Inflammatory macrophage treated with lipopolysaccharide for 4 hours (primary cell): ENCODE measurements at regions not wholly inside any gene's neighbourhood (a gene's known extent, or its start where the extent isn't known, plus 50 kb on each side); places are given as distances from the start of the nearest gene placed in this dataset.

ENCODE experiments used
- DNase-seq: peaks from one replicate; pipeline ENCODE4 v3.0.0-alpha.2; 2020

DNA sequence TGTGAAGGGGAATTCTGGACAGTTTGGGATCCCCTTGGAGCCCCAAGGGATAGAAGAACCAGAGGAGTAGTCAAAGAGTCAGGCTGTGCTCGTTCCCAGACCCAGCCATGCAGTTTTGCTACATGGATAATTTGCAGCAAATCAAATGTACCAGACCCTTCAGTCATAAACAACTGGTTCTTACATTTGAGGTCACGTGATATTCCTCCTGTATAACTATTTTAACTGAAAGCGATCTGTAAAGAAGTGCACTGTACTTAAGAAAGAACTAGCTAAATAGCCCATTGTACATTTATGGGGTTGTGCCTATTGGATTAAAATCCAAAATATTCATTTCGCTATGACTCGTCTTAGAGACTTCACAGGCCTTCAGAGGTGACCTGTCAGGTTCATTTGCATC is 550.2 kb upstream of the TENM3 start:
- no peak for DNase-seq

DNA sequence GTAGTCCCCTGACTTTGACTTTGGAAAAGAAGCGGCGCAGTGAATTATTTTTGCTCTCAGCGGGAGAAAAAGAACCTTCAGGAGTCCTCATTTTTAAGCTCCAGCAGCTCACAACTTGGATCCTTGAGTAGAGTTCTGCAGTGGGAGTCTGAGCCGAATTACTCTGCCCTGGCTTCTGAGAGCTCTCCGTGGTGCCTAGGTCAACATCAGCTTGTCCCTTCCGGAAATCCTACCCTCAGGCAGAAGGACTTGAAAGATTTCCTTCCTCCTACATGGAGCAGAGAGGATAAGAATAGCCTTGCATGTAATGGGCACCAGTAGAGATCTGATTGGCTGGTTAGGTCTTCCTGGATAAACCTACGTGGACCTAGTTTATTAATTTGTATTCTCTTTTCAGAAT is 549.7 kb upstream of the TENM3 start:
- no peak for DNase-seq

DNA sequence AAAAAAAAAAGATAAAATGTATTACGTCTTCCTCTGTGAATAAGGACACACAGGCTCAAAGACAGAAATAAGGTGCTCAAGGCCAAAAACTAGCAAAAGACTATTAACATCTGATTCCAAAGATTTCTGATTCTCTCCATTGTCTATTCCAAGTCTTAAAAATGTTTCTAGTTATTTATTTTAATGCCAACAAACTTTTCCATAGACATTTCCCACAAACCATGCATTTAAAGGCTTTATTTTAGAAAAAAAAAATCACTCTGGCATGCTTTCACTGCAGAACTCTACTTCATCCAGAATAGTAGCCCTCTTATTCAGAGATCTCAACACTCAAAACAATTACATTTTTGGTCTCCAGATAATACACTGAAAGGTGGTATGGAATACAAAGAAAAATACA is 545.0 kb upstream of the TENM3 start:
- no peak for DNase-seq

DNA sequence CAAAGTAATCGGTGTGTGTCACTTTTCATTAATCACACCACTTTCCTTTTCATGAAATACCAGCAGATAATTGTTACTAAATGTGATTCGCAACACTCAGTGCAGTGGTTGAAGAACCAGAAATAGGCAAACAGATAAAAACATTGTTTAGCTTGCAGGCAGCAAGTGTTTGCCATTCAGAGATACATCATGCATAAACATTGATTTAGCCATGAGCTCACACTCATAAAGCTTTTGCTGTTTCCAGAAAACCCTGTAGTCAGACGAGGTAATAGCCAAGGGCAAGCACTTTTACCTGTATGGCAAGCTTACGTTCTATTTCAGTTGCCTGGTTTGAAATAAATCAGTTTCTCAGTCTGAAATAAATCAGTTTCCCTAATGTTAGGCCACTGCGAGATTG is 542.0 kb upstream of the TENM3 start:
- DNase-seq = no peak

DNA sequence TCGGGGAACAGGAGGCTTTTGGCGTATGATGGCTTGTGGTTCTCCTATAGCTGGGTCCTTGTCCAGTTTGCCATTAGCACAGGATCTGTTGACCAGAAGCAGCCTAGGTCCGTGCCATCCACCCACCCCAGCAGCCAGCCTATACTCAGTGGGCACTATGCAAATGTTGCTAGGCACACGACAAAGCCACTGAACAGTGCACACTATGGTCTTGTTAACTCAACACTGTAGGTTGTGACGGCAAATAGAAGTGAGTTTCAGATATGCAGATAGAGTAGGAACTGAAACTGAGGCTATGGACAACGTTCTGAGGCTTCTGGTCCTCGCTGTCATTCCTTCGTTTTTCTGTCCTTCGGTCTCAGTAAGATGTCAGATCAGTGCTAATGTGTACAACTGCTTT is 541.3 kb upstream of the TENM3 start:
- no peak for DNase-seq

DNA sequence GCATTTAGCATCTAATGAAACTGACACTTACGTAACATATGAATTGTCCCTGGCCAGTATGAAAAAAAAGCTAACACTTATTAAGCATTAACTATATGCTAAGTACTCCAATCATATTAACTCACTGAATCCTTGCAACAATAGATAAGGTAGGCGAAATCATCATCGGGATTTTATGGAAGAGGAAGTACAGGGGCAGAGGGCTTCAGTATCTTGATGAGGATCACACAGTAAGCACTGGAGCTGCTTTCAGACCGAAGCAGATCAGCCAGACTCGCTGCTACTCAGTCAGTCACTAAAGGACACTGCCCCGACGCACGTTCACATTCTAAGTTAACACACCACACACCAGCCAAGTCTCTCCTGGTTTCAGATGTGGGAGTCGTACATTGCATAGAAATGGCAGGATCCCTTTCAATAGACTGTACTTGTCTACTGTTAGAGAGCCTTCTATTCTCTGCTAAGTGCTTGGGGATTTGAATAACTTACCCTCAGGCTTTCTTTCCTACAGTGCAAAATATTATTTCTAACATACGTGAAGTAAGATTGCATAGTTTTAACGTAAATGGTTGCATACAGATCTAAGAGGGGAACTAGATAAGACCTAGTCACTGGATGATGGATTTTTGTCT is 540.2 kb upstream of the TENM3 start:
- DNase-seq = no peak

DNA sequence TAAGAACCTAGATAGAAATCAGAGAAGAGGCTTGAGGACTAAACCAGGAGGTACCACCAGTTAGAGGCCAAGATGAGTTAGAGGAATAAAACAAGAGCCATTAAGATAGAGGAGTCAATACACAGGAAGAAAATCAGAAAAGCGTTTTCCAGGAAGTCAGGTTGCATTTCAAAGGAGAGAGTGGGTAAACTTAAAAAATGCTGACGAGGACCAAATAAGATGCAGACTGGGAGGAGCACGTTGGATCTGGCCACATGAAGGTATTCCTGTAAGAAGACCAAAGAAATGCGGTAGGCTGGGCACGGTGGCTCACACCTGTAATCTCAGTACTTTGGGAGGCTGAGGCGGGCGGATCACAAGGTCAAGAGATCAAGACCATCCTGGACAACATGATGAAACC is 533.1 kb upstream of the TENM3 start:
- no peak for DNase-seq

DNA sequence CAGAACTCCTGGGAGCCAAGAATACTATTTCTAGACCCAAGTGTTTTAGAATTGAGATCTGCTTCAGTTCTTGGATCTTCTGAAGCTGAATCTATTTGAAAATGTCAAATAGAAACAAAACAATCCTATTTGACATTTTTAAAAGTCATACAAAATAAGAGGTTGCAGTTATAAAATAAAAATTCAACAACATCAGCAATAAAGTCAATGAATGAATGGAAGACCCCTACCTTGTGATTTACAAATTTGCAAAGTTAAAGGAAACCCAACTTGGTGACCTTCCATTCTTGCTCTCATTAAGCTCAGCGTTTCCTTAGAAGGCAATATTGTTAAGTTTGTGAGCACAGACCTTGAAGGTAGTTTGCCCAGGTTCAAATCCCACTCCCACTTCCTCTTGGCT is 531.8 kb upstream of the TENM3 start:
- DNase-seq = no peak

DNA sequence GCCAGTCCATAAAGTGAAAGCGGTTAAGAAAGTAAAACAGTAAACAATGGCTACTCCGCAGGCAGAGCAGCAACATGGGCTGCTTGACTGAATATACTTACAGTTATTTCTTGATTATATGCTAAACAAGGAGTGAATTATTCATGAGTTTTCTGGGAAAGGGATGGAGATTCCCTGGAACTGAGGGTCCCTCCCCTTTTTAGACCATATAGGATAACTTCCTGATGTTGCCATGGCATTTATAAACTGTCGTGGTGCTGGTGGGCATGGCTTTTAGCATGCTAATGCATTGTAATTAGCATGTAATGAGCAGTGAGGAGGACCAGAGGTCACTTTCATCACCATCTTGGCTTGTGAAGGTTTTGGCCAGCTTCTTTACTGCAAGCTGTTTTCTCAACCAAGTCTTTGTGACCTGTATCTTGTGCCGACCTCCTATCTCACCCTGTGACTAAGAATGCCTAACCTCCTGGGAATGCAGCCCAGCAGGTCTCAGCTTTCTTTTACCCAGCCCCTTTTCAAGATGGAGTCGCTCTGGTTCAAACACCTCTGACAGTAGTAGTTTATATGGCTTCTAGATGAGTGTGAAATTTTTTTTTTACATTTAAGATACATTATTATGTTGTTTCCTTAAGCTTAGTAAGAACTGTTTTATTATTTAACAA is 514.8 kb upstream of the TENM3 start:
- no peak for DNase-seq

DNA sequence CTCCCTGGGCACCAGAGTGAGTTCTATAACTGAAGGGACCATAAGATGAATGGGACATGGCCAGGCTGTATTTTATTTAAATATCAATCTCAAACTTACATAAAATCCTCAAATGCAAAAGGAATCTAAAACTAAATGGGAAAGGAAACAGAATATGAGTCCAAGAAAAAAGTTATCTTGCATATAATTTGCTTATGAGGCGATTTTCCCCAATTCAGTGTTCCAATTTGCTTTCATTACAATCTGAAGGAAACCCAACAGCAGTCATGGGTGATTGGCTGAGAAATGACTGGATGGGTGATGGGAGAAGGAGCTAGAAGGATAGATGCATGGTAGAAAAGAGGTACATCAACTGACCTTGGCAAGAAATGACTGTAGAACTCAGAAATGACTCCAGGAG is 511.3 kb upstream of the TENM3 start:
- no peak for DNase-seq

DNA sequence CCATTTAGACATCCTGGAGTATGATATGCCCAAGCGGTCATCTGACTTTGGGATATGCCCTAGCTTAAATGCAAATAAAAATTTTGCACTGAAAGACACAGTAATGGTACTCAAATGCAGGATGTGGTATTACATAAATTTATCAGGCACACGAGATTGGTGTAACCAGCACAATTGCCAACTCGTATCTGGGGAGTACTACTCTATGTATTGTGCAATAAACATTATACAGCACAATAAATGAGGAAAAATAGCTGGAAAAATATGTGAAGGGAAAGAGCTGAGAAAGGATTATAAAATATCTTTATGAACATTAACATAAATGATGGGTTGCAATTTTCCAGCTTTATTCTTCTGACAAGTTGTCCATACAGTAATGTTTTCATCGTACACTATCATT is 505.5 kb upstream of the TENM3 start:
- DNase-seq = no peak

DNA sequence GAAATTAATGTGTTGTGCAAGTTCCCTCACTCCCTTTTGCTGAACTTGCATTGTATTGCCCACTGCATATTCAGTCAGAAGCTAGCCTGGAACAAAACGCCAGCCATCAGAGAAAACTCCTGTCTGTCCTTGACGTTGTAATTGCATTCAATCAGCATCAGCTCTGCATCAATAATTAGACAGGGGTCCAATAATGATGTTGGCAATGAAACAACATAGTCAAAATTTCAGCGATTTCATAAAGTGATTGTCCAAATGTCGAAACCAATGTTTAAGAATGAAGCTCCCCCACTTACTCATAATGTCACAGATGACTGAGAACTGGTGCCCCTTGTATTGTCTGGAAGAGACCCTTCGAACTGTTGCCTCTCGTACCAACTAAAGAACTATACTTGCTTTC is 504.2 kb upstream of the TENM3 start:
- DNase-seq = no peak

DNA sequence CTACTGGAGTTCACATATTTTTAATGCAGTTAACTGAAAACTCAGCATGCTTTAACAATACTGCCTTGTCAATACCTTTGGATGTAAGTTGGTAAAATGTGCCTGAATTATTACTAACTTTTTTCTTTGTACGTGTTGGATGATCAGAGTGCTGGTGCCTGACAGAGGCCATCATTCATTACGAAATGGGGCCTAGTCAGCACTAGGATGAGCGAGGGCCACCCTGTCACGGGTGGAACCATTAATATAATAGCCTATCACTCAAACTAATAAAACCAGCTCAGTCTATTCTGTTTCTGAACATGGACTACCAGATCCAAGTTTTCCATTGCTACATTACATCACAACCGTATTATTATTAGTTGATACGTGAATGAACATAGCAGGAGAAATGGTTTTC is 501.7 kb upstream of the TENM3 start:
- DNase-seq = no peak

DNA sequence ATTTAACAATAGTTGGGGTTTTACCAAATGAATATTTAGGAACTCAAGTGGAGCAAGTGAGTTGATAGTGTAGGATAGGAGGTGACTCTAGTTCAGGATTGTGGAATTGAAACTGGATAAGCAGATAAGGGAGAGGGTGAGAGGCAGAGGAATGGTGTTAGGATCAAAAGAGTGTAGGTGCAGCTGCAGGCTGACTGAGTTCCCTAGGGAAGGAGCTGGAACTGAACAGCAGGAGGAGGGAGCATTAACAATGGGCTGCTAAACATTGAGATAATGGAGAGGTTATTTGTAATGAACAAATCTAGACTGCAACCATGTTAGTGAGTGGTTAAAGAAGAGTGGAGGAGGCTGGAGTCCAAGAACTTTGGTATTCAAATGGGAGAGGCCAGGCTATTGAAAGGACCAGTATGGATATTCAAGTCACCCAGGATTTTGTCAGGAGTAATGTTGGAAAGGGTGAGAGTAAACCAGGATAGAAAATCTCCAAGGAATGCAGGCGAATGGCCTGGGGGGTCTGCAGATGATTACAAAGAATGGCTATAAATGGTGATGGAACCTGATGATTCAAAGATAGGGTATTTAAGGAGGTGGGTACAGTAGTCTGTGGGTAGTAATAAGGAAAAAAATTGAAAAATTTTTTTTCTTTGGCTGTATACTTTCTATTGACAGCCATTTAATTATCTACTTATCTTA is 497.1 kb upstream of the TENM3 start:
- no peak for DNase-seq

DNA sequence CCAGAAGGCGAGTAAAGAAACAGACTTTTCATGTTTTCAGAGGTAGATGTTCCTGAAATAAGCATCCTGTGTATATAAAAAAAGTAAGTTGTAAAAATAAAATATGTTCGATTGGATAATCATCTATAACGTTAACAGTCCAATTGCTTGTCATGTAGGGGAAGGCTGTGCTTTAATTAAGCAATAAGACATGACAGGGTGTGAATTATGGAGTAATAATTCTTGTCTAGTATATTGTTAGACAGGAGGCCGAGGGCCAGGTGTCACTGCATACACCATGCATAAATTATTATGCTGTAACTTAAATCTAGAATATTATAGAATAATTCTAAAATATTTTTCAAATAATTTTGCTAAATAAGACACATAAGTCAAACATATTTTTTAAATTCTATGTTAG is 494.6 kb upstream of the TENM3 start:
- no peak for DNase-seq

DNA sequence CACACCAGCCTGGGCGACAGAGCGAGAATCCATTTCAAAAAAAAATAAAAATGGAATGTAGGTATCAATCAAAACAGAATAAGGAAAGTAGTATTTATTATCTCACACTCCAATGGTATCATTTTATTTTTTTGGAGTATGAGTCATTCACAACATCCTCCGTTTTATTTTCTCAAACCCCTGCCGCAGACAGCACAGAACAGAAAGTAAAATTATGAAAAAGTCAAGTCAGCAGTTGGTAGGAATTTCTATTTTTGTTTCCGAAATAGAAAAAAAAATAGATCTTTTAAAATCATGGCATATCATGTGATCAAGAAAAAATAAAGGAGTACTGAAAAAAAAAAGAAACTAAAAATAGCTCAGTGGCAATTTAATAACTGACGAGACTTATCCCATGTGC is 490.7 kb upstream of the TENM3 start:
- DNase-seq = no peak

DNA sequence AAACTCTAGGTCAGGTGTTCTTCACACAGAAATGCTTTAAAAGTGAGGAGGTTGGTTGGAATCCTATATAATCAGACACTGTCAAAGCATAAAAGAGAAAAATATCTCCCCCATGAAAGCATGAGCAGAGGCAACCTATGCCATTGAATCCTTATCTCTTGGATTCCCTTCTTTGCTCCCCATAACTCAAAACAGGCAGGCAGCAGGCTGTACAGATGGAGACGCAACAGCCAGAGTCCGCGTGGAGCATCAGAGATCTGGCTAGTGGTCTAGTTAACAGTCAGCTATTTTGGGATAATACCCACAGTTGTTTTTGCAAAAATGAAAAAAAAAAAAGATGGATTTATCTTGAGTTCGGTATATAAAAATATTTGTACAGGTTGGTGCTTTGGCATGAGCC is 490.0 kb upstream of the TENM3 start:
- DNase-seq = no peak

DNA sequence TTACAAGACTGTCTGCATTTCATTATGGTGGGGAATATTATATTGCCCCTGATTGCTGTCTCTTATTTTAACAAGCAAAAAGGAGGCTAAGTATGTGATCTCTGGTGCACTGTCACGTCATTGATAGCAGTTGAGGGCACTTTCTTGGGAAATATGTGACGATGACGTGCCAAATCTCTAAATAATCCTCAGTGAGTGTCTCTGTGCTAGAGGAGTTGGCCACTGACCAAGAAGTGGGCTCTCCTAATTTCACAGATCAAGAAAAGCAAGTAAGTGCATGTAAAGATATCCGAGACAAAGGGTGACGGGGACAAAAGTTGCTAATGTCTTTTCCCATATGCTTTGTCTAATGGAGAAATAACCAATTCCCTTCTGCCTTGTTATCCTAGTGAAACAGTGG is 487.4 kb upstream of the TENM3 start:
- no peak for DNase-seq

DNA sequence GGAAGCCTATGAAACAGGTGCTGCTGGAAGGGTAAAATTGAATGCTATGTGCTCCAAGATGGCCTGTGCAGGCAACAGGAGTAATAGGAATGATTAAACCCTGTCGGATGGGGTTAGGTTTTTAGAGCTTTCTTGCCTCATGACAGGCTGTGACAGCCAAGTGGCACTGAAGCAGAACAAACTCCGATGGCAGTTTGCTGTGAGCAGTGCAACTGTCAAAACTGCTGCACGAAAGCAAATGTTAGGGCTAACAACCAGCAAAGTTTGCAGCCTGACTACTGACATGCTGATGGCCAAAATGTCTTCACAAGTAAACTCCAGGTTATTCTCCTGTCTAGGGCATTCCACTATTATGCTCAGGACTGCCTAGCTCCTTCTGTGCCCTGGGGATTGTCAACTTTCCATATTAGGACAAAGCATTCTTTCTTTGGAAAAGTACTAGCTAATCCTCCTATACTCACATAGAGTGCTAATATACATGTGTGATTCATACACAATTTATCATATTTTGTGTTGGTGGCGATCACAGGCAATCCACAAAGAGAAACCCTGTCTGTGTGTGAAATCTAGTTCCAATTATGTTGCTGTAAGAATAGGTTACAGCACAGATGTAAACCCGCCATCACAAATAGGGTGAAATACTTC is 486.6 kb upstream of the TENM3 start:
- DNase-seq = no peak

DNA sequence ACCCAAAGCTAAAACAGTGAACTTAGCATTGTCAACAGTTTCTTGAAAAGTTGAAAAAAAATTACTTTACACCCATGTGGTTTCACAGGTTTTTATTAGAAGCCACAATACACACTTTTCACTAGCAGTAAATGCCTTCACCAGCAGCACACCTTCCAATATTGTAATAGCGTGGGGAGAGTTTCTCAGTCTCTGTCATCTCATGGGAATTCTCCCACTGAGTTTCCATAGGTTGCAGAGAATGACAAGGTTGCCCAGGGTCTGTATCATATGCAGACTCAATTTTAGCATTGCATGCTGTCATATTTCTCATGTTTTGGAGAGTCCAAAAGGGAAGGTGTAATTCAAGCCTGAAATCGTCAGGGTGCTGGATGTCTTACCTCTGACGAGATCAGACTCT is 486.1 kb upstream of the TENM3 start:
- no peak for DNase-seq

DNA sequence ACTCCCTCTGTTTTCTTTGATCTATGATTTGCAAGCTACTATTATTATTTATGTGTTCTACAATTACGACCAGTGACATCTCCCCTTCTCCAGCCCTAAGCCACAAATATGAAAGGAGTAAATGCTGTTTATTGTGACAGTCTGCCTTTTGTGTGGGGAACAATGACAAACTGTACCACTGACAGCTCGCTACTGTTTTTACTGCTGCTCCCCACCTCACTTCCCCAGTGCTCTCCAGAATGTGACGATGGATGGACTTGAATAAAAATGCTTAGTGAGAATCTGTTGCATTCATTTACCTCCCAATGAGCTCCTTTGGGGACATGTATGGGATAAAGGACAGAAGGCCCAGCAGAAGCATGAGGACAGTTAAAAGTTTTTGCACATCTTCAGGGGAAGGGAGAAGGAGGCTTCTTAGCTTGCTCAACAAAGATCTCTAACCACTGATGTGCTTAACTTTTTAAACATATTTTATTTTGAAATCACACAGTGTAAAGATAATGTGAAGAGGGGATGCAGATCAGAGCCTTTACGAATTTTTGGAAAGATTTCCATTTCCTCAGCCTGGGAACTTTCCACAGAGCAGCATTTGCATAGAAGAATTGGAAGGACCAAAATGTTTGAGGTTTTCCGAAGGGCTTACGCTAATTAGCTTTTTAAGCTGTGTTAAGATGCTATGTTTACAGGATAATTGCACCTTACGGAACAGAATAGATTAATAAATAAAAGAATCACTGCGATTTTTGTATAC is 485.1 kb upstream of the TENM3 start:
- no peak for DNase-seq

DNA sequence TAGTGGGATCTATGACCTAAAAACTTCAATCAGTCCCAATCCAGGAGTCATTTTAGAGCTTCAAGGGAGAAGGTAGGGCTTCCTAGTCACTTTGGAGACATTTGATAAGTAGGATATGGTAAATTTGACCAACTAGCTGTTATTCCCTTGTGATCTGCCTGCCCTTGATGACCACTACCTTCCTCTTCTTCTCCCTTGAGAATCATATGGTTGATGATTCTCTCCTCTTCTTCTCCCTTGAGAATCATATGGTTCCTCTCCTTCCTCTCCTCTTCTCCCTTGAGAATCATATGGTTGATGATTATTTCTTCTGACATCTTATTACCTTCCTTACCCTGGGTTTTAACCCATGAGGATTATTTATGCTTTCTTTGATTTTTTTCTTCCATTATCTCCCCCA is 482.6 kb upstream of the TENM3 start:
- no peak for DNase-seq

DNA sequence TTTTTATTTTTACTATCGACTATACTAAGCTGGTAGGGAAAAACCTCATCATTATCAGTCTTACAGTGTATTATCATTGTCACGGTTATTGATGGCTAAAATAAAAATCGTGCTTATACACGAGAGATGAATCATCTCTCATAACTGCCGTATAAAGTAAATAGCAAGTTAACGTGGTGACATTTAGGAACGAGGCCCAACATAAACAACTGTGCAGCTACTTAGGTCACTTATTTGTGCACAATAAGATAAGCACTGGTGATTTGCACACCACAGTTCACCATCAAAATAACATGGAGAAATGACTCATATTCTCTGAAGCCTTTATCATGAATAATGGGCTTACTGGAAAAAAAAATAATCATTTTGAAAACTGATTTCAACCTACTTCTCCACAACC is 482.0 kb upstream of the TENM3 start:
- no peak for DNase-seq
